Effector CD8-positive, alpha-beta T cell (primary cell): ENCODE measurements at regions not wholly inside any gene's neighbourhood (a gene's known extent, or its start where the extent isn't known, plus 50 kb on each side); places are given as distances from the start of the nearest gene placed in this dataset.

Experiments used
- DNase-seq: peaks from one replicate; lab custom pipeline; 2025; lab: John Stamatoyannopoulos, UW

GRCh38 chr22:27499121-27499520 lies 302.4 kb downstream of the MN1 start:
- DNase-seq: no peak

GRCh38 chr22:27501191-27501936 lies 300.2 kb downstream of the MN1 start:
- DNase-seq: no peak

DNA sequence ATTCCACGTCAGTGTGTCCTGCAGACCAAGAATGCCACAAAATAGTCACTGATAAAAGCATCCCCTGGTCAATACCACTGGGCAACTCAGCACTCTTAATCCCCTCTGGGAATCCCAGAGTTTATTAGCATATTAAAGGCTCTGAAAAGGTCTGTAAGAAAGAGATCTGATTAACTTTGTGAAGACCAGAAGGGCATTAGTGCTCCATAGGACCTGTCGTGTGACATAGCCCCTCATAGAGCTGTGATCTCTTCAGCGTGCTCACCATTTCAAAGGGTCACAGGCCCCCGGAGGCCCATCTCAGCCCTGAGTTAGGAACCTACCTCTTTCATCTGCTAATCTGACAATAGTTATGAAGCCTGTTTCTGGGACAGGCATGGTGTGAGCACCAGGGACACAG lies 299.2 kb downstream of the MN1 start:
- DNase-seq: no peak

DNA sequence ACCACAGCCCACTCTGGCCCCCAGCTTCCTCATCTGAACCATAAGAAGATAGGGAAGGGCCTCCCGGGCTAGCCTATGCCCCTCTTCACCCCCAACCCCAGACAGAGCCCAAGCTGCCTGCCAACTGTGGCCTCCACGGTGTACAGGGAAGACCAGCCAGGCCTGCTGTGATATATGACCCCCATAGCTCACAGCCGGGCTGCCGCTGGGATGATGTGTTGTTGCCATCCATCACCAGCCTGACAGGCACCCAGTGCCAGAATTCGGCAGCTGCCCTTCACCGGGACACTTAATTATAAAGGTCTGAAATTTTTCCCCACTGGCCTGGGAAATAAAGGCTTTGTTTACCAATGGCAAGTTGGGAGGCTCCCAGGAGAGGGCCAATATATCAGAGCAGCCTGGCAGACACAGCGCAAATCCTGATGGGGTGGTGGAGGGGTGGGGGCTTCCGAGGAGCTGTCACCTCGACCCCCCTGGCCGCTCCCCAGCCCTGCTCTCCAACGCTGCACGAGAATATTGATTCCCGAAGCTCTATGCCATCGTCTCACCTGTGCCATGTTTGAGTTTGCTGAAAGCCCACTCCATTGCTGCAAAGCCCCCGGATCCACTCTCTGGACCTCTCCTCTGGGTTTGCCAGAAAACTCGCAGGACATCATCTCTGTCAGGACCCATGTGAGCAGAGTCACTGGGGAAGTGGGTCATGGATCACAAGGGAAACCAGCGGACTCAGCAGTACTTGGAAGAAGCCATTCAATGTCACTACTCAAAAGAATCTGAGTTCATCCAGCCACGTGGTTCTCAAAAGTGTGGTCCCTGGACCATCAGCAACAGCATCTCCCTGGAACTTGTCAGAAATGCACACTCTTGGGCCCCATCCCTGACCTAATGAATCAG lies 296.9 kb downstream of the MN1 start:
- DNase-seq: no peak

GRCh38 chr22:27507111-27507611 lies 294.4 kb downstream of the MN1 start:
- DNase-seq: no peak

DNA sequence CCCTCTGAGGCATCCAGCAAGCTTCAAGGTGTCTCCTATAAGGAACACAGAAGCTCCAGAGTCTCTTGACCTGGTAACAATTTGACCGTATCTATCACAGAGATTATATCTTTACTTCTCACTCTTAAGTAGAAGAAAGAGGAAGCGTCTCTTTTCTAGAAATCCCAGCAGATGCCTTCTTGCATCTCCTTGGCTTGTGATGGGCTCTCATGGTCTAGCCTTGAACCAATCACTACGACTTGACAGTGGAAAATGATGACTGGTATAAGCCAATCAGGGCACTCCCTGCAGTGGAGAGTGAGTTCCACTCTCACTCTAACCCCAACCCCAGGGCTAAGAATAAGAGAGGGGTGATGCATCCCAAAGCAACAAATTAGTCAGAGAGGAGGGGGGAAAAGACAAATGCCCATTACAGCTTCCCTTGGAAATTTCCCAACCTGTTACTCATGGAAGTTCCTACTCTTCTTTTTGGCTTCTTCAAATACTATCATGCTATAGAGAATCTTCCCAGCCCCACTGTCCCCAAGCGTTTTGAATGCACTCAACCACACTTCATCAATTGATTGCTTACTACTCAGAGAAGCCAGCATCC lies 293.5 kb downstream of the MN1 start:
- no peak for DNase-seq

- no peak for DNase-seq
These were observed 292.2 kb downstream of the MN1 start for GRCh38 chr22:27509132-27509920.

DNA sequence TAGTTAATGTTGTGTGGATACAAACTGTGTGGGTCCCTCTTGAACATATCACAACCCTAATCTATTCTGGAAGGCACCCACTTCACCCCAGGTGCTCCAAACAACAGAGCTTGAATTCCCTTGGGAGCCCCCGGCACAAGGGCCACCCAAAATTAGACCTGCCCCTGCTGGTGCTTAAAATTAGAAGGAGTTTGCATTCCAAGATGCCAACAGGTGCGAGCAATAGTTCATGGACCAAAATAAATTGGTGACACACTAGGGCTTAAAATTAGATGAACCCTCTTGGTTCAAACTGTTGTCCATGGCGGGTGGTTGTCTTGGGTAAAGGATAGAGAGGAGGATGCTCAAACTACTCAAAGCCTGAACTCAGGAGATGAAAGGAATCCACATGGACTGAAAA lies 291.5 kb downstream of the MN1 start:
- DNase-seq: no peak

- no peak for DNase-seq
These were observed 289.2 kb downstream of the MN1 start for GRCh38 chr22:27512283-27512761.

- DNase-seq: no peak
These were observed 288.5 kb downstream of the MN1 start for GRCh38 chr22:27513021-27513420.

DNA sequence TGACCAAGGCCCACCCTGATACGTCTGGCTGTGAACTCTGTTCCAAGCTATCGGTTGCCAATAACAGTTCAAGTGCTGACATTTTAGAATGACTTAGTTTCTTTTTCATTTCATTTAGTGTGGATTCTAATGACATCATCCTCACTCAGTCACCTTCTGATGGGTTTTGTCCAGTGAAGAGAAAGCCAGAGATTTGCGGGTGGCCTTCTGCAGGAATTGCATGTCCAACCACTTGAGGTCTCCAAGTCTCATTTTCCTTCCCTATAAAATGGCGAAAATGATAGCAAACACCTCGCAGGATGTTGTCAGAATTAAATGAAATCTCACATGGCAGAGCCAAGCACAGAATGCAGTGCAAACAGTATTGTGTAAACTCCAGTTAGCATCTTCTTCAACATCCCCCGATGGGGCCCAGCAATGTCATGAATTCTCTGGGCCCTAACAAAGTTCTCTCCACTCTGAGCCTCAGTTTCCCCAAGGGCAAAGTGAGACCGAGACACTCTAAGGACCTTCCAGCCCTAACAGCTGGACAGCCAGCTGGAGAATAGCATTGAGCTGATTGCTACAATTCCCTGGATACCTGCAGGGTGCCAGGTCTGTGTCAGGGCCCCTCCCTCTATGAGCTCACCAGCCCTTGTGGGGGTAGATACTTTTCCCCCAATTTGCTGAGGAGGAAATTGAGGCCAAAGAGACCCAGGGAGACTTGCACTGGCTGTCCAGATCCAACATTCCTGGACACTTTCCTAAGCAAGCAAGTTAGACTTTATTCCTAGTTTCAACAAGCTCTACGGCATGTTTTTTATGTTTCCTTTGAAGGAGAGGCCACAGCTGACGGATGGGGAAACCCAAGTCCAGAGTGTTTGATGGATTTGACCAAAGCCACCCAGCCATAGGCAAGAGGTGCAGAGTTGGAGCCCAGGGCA lies 286.7 kb downstream of the MN1 start:
- no peak for DNase-seq

- no peak for DNase-seq
These were observed 284.0 kb downstream of the MN1 start for GRCh38 chr22:27517361-27518155.

DNA sequence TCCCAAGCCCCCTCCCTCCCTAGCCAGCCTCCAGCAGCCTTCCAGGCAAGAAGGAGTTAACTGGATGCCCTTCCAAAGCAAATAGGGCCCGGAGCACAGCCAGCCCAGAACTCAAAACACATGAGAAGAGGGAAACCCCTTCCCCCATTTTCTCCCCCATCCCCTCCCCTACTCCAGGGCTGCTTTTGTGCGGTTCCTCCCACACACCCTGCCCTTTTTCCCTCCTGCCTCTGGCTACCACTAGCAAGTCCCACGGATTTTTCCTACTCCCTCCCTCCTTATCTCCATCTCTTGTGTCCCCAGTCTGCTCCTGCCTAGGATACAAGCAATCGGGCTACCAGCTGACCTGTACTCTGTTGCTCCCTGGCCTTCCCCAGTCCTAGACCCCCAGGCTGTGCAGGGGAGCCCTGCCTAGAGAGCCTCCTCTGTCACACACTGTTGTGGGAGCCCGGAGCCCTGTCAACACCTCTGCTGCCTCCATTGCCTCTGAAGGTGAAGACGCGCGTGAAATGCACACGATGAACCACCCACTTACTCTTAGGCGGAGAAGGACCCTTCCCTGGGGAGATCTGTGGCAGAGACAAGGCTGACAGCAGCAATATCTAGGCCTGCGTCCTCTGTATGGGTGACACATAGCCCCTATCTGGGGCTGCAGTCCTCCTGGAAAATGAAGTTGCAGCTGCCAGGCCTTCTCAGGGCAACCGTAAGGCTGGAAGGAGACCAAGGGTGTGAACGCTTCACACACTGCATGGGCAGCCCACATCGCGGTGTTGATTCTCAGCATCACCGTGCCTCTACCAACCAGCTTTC lies 282.8 kb downstream of the MN1 start:
- DNase-seq: no peak

DNA sequence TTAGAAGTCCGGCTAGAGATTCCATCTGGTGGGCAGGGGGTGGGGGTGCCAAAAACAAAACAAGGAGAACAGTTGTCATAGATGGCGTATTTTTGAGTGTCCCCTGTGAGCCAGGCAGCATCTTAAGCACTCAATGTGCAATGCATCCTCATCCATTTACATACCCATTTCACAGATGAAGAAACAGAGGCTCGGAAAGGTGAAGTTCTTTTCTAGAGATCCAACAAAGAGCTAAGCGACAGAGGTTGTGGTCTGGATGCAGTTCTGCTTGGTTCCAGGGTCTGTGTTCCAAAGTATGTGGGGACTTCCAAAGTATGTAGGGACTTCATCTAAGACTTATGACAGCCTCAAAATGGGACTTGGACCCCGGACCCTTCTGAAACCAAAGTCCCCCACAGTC lies 277.8 kb downstream of the MN1 start:
- DNase-seq: no peak

- no peak for DNase-seq
These were observed 275.8 kb downstream of the MN1 start for GRCh38 chr22:27525711-27526110.

- no peak for DNase-seq
These were observed 274.7 kb downstream of the MN1 start for GRCh38 chr22:27526901-27527300.

GRCh38 chr22:27531782-27532530 lies 269.6 kb downstream of the MN1 start:
- DNase-seq: no peak

GRCh38 chr22:27533105-27533745 lies 268.3 kb downstream of the MN1 start:
- no peak for DNase-seq
